HEK293T (cell line): ENCODE measurements at regions not wholly inside any gene's neighbourhood (a gene's known extent, or its start where the extent isn't known, plus 50 kb on each side); places are given as distances from the start of the nearest gene placed in this dataset.

Source experiments
- CTBP1 ChIP-seq: fragments of 450-650 bp; IDR thresholded peaks from 2 replicates; pipeline ENCODE4 v1.6.1; 2016; ENCODE audit warnings: borderline replicate concordance
- FOXA1 ChIP-seq: fragments of 450-650 bp; IDR thresholded peaks from 2 replicates; pipeline ENCODE4 v1.6.1; 2016; ENCODE audit warnings: mild to moderate bottlenecking
- FOXM1 ChIP-seq: fragments of 450-650 bp; IDR thresholded peaks from 2 replicates; pipeline ENCODE4 v1.6.1; 2017; ENCODE audit warnings: mild to moderate bottlenecking, borderline replicate concordance
- TARDBP ChIP-seq: fragments of 450-650 bp; IDR thresholded peaks from 2 replicates; pipeline ENCODE4 v1.6.1; 2016

DNA sequence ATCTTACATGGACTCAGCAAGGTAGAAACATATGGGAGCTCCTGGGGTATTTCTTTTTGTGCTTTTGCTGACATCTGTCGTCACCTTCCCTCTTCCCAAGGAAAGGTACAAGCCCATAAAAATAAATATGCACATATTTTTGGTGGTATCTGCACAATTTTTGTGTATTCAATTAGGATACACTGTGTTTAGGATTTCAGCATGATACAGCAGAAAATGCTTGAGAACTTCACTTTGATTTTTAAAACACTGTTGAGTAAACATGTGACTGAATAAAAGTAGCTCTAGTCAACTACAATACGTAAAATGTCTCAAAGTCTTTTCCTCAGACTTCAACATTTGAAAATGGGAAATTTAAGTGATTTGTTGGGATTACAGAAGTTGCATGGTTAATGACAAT is 99.4 kb upstream of the SPANXC start:
- TF ChIP-seq CTBP1: no peak
- no peak for TF ChIP-seq TARDBP
- no peak for TF ChIP-seq FOXM1
- no peak for TF ChIP-seq FOXA1
